SK-N-SH treated with all-trans-retinoic acid at 6 μM for 48 hours (cell line): ENCODE measurements at regions not wholly inside any gene's neighbourhood (a gene's known extent, or its start where the extent isn't known, plus 50 kb on each side); places are given as distances from the start of the nearest gene placed in this dataset.

Source experiments
- ATAC-seq: fragments of 200-7000 bp; cut with Tn5 transposase; 3 replicates; pipeline ENCODE4 v1.9.1; 2020; ENCODE audit warnings: mild to moderate bottlenecking, moderate library complexity
- ARNTL ChIP-seq: fragments of 450-650 bp; formaldehyde crosslinking; IDR thresholded peaks from 2 replicates; pipeline ENCODE4 v1.5.0; 2020; ENCODE audit warnings: low read depth, mild to moderate bottlenecking, moderate library complexity, borderline replicate concordance
- BACH2 ChIP-seq: fragments of 250-450 bp; sonication (Bioruptor Pico); IDR thresholded peaks from 2 replicates; pipeline ENCODE4 v1.9.0; 2021; ENCODE audit warnings: mild to moderate bottlenecking, borderline replicate concordance
- CSDC2 ChIP-seq: fragments of 250-450 bp; sonication (Bioruptor Pico); IDR thresholded peaks from 2 replicates; pipeline ENCODE4 v1.5.0; 2020; ENCODE audit warnings: mild to moderate bottlenecking, moderate library complexity
- ESRRG ChIP-seq: fragments of 250-450 bp; sonication (Bioruptor Pico); IDR thresholded peaks from 2 replicates; pipeline ENCODE4 v1.6.1; 2021; ENCODE audit warnings: mild to moderate bottlenecking
- GLIS3 ChIP-seq: fragments of 250-450 bp; sonication (Bioruptor Pico); IDR thresholded peaks from 2 replicates; pipeline ENCODE4 v1.5.0; 2020; ENCODE audit warnings: mild to moderate bottlenecking, moderate library complexity
- ISL1 ChIP-seq: fragments of 250-450 bp; sonication (Bioruptor Pico); IDR thresholded peaks from 2 replicates; pipeline ENCODE4 v2.1.2; 2022; ENCODE audit warnings: mild to moderate bottlenecking, moderate library complexity
- OSR1 ChIP-seq: fragments of 250-450 bp; sonication (Bioruptor Pico); IDR thresholded peaks from 2 replicates; pipeline ENCODE4 v1.8.0; 2022; ENCODE audit warnings: moderate library complexity, mild to moderate bottlenecking, inconsistent platforms
- RARB ChIP-seq: fragments of 250-450 bp; sonication (Bioruptor Pico); IDR thresholded peaks from 2 replicates; pipeline ENCODE4 v1.8.0; 2021; ENCODE audit warnings: mild to moderate bottlenecking, moderate library complexity
- SNAI2 ChIP-seq: fragments of 250-450 bp; sonication (Bioruptor Pico); IDR thresholded peaks from 2 replicates; pipeline ENCODE4 v1.5.0; 2020; ENCODE audit warnings: mild to moderate bottlenecking, moderate library complexity
- TCF4 ChIP-seq: fragments of 250-450 bp; sonication (Bioruptor Pico); IDR thresholded peaks from 2 replicates; pipeline ENCODE4 v1.8.0; 2021; ENCODE audit warnings: mild to moderate bottlenecking, moderate library complexity, borderline replicate concordance
- TOX ChIP-seq: fragments of 250-450 bp; sonication (Bioruptor Pico); IDR thresholded peaks from 2 replicates; pipeline ENCODE4 v1.8.0; 2021; ENCODE audit warnings: mild to moderate bottlenecking, moderate library complexity, borderline replicate concordance
- ZFP3 ChIP-seq: fragments of 250-450 bp; sonication (Bioruptor Pico); IDR thresholded peaks from 2 replicates; pipeline ENCODE4 v1.5.0; 2020; ENCODE audit warnings: mild to moderate bottlenecking, moderate library complexity
- ZFP30 ChIP-seq: fragments of 450-650 bp; formaldehyde crosslinking; IDR thresholded peaks from 2 replicates; pipeline ENCODE4 v1.5.0; 2022; ENCODE audit warnings: mild to moderate bottlenecking, moderate library complexity
- ZNF565 ChIP-seq: fragments of 450-650 bp; formaldehyde crosslinking; conservative IDR thresholded peaks from 2 replicates; pipeline ENCODE4 v1.5.0; 2020; ENCODE audit warnings: low read depth, mild to moderate bottlenecking, moderate library complexity
- ZNF70 ChIP-seq: fragments of 450-650 bp; formaldehyde crosslinking; IDR thresholded peaks from 2 replicates; pipeline ENCODE4 v1.5.0; 2020; ENCODE audit warnings: mild to moderate bottlenecking, moderate library complexity
- ZNF8 ChIP-seq: fragments of 450-650 bp; formaldehyde crosslinking; IDR thresholded peaks from 2 replicates; pipeline ENCODE4 v1.5.0; 2020; ENCODE audit warnings: mild to moderate bottlenecking, moderate library complexity
- TF ChIP-seq, protein P1 (sequence below): fragments of 250-450 bp; sonication (Bioruptor Pico); IDR thresholded peaks from 2 replicates; pipeline ENCODE4 v1.5.1; 2021; ENCODE audit warnings: mild to moderate bottlenecking, moderate library complexity
- TF ChIP-seq, protein P2 (sequence below): fragments of 250-450 bp; sonication (Bioruptor Pico); IDR thresholded peaks from 2 replicates; pipeline ENCODE4 v1.5.0; 2020; ENCODE audit warnings: mild to moderate bottlenecking, moderate library complexity
- TF ChIP-seq, protein P3 (sequence below): fragments of 250-450 bp; sonication (Bioruptor Pico); IDR thresholded peaks from 2 replicates; pipeline ENCODE4 v1.8.0; 2020; ENCODE audit warnings: mild to moderate bottlenecking, moderate library complexity, borderline replicate concordance
- TF ChIP-seq, protein P4 (sequence below): fragments of 250-450 bp; sonication (Bioruptor Pico); IDR thresholded peaks from 2 replicates; pipeline ENCODE4 v1.5.1; 2020; ENCODE audit warnings: low read depth, mild to moderate bottlenecking, moderate library complexity

DNA sequence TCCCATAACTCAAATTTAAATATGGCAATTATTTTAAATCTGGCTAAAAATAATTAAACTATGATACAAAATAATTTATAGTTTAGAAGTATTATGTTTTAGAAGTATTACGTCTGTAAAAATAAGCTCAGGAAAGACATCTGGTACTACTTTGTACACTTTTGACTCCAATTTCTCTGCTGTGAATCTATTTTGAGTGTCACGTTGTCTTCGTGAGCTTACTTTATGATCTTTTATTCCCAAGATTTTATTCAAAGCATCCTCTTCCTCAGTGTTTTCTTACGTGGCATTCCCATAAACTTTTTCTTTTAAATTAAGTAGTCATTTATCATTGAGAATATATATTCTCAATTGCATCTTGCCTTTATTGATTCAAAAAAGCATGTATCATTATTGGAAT is 223.3 kb upstream of the KCNJ16 start:
- no peak for TF ChIP-seq BACH2 (CRISPR knock-in tag)
- TF ChIP-seq TOX (CRISPR knock-in tag) = no peak
- TF ChIP-seq ESRRG (CRISPR knock-in tag) = no peak
- no peak for TF ChIP-seq TCF4 (CRISPR knock-in tag)
- no peak for TF ChIP-seq RARB (CRISPR knock-in tag)
- TF ChIP-seq, protein P1, sequence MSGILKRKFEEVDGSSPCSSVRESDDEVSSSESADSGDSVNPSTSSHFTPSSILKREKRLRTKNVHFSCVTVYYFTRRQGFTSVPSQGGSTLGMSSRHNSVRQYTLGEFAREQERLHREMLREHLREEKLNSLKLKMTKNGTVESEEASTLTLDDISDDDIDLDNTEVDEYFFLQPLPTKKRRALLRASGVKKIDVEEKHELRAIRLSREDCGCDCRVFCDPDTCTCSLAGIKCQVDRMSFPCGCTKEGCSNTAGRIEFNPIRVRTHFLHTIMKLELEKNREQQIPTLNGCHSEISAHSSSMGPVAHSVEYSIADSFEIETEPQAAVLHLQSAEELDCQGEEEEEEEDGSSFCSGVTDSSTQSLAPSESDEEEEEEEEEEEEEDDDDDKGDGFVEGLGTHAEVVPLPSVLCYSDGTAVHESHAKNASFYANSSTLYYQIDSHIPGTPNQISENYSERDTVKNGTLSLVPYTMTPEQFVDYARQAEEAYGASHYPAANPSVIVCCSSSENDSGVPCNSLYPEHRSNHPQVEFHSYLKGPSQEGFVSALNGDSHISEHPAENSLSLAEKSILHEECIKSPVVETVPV (CRISPR knock-in tag) = no peak
- no peak for TF ChIP-seq SNAI2 (CRISPR knock-in tag)
- TF ChIP-seq ARNTL = no peak
- no peak for TF ChIP-seq ZNF70
- TF ChIP-seq GLIS3 = no peak
- no peak for TF ChIP-seq CSDC2 (CRISPR knock-in tag)
- TF ChIP-seq ZNF565 (CRISPR knock-in tag) = no peak
- no peak for TF ChIP-seq ZNF8 (CRISPR knock-in tag)
- TF ChIP-seq ISL1 = no peak
- TF ChIP-seq, protein P2, sequence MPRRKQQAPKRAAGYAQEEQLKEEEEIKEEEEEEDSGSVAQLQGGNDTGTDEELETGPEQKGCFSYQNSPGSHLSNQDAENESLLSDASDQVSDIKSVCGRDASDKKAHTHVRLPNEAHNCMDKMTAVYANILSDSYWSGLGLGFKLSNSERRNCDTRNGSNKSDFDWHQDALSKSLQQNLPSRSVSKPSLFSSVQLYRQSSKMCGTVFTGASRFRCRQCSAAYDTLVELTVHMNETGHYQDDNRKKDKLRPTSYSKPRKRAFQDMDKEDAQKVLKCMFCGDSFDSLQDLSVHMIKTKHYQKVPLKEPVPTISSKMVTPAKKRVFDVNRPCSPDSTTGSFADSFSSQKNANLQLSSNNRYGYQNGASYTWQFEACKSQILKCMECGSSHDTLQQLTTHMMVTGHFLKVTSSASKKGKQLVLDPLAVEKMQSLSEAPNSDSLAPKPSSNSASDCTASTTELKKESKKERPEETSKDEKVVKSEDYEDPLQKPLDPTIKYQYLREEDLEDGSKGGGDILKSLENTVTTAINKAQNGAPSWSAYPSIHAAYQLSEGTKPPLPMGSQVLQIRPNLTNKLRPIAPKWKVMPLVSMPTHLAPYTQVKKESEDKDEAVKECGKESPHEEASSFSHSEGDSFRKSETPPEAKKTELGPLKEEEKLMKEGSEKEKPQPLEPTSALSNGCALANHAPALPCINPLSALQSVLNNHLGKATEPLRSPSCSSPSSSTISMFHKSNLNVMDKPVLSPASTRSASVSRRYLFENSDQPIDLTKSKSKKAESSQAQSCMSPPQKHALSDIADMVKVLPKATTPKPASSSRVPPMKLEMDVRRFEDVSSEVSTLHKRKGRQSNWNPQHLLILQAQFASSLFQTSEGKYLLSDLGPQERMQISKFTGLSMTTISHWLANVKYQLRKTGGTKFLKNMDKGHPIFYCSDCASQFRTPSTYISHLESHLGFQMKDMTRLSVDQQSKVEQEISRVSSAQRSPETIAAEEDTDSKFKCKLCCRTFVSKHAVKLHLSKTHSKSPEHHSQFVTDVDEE (CRISPR knock-in tag) = no peak
- TF ChIP-seq, protein P3, sequence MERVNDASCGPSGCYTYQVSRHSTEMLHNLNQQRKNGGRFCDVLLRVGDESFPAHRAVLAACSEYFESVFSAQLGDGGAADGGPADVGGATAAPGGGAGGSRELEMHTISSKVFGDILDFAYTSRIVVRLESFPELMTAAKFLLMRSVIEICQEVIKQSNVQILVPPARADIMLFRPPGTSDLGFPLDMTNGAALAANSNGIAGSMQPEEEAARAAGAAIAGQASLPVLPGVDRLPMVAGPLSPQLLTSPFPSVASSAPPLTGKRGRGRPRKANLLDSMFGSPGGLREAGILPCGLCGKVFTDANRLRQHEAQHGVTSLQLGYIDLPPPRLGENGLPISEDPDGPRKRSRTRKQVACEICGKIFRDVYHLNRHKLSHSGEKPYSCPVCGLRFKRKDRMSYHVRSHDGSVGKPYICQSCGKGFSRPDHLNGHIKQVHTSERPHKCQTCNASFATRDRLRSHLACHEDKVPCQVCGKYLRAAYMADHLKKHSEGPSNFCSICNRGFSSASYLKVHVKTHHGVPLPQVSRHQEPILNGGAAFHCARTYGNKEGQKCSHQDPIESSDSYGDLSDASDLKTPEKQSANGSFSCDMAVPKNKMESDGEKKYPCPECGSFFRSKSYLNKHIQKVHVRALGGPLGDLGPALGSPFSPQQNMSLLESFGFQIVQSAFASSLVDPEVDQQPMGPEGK = no peak
- ATAC-seq = no peak

DNA sequence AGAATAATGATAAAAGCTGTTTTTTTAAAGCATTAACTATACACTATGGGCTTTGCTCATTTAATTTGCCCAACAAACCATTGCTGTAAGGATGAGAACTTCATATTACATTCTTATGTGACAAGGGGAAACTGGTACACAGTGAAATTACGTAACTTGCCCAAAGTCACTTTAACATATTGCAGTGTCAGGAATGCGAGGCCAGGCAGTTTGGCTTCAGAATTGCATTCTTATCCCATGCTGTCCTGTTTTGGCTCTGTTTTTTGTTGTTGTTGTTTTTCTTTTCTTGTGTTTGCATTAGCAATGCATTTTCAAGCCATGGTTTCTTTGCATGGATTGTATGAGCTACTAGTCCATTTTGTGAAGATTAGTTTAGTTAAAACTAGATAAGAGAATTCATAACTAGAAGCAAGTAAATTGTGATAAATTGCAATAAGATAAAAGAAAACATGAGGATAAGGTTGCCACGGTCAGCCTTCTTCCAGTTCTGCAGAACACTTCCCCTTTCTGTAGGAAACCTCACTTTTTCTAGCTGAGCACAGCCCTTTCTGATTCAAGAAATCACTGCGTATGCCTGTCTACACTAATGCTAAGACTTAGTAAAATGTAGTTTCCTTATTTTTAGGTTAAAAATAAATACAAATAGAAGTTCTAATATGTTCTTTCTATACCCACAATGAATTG is 221.3 kb upstream of the KCNJ16 start:
- TF ChIP-seq ZFP30 (CRISPR knock-in tag) = no peak
- TF ChIP-seq ISL1 = peak; percentile 28; the same call in 1 of the 2 replicates
- ATAC-seq = 0 out of 3 replicates have a peak, but pooled peaks have one; percentile 24

DNA sequence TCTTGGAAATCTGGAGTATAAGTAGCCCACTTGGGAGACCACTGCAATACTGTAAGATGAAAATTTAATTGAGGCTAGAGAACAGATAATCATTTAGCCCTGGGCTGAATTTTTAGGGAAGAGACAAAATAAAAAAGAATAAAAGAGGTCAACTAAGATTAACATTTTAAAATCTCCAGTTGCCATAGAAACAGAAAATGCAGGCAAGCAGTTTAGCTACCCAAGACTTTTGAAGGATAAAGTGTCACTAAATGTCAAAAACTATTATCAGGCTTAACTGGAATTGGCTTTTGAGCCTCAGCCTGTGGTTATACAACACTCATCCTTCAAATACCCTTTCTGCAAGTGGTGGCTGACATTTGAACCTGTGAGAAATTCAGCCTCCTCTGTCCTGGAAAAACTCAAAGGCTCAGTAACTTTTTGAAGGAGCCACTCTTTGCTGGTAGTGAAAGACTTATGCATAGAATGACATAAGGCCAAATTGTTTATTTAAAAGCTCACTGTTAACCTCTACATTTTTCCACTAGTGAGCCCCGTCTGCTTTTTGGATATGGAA is 220.7 kb upstream of the KCNJ16 start:
- ATAC-seq = no peak
- no peak for TF ChIP-seq ESRRG (CRISPR knock-in tag)
- TF ChIP-seq ZFP3 (CRISPR knock-in tag) = no peak
- TF ChIP-seq, protein P2 (CRISPR knock-in tag) = no peak
- TF ChIP-seq CSDC2 (CRISPR knock-in tag) = no peak
- TF ChIP-seq ZNF8 (CRISPR knock-in tag) = no peak
- TF ChIP-seq ZFP30 (CRISPR knock-in tag) = no peak
- no peak for TF ChIP-seq GLIS3

DNA sequence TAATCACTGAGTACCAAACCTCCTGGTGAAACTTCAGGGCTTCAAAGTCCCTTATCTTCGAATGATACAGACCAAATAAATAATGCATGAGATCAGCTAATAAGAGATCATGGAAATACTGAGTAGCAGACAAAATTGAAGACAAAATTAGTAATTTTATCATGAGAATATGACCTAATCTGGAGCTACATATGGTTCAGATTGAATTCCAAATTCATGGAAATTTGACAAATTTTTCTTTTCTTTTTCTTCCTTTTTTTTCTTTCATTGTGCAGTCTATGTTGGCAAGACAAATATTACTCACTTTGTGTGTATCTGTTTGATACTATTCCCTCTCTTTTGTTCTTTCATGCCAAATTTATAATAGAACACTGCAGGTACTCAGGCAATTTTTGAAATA is 218.1 kb upstream of the KCNJ16 start:
- ATAC-seq = no peak
- TF ChIP-seq ZFP3 (CRISPR knock-in tag) = no peak
- no peak for TF ChIP-seq ZNF70
- TF ChIP-seq, protein P3 = no peak
- TF ChIP-seq ZNF8 (CRISPR knock-in tag) = no peak
- no peak for TF ChIP-seq ESRRG (CRISPR knock-in tag)
- TF ChIP-seq RARB (CRISPR knock-in tag) = no peak
- no peak for TF ChIP-seq TOX (CRISPR knock-in tag)
- no peak for TF ChIP-seq CSDC2 (CRISPR knock-in tag)
- no peak for TF ChIP-seq ZFP30 (CRISPR knock-in tag)
- no peak for TF ChIP-seq OSR1
- TF ChIP-seq, protein P4, sequence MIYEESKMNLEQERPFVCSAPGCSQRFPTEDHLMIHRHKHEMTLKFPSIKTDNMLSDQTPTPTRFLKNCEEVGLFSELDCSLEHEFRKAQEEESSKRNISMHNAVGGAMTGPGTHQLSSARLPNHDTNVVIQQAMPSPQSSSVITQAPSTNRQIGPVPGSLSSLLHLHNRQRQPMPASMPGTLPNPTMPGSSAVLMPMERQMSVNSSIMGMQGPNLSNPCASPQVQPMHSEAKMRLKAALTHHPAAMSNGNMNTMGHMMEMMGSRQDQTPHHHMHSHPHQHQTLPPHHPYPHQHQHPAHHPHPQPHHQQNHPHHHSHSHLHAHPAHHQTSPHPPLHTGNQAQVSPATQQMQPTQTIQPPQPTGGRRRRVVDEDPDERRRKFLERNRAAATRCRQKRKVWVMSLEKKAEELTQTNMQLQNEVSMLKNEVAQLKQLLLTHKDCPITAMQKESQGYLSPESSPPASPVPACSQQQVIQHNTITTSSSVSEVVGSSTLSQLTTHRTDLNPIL (CRISPR knock-in tag) = no peak
